Endothelial cell (in vitro differentiated cells): ENCODE measurements at regions not wholly inside any gene's neighbourhood (a gene's known extent, or its start where the extent isn't known, plus 50 kb on each side); places are given as distances from the start of the nearest gene placed in this dataset.

Experiments
- DNase-seq: peaks from one replicate; pipeline ENCODE4 v3.0.0; 2021; ENCODE audit warnings: low spot score
- H3K27ac Mint-ChIP-seq: one replicate; pipeline ENCODE4 v1.8.0; 2021; ENCODE audit warnings: mixed read lengths, inconsistent platforms; ENCODE audit not compliant: unreplicated experiment
- H3K27me3 Mint-ChIP-seq: one replicate; pipeline ENCODE4 v1.8.0; 2021; ENCODE audit warnings: mild to moderate bottlenecking, moderate library complexity, mixed read lengths, inconsistent platforms; ENCODE audit not compliant: unreplicated experiment
- H3K36me3 Mint-ChIP-seq: one replicate; pipeline ENCODE4 v1.8.0; 2021; ENCODE audit warnings: mild to moderate bottlenecking, low read depth, mixed read lengths, inconsistent platforms; ENCODE audit not compliant: unreplicated experiment
- H3K4me1 Mint-ChIP-seq: one replicate; pipeline ENCODE4 v1.8.0; 2021; ENCODE audit warnings: mild to moderate bottlenecking, mixed read lengths, inconsistent platforms; ENCODE audit not compliant: unreplicated experiment
- H3K4me3 Mint-ChIP-seq: one replicate; pipeline ENCODE4 v1.8.0; 2021; ENCODE audit warnings: mild to moderate bottlenecking, mixed read lengths, inconsistent platforms; ENCODE audit not compliant: unreplicated experiment
- H3K9me3 Mint-ChIP-seq: one replicate; pipeline ENCODE4 v1.8.0; 2021; ENCODE audit warnings: mixed read lengths, inconsistent platforms; ENCODE audit not compliant: unreplicated experiment
- CTCF ChIP-seq: fragments of 200-600 bp; sonication (generic); IDR thresholded peaks from one replicate; pipeline ENCODE4 v1.5.0; 2021; ENCODE audit warnings: antibody characterized with exemption; ENCODE audit not compliant: unreplicated experiment

DNA sequence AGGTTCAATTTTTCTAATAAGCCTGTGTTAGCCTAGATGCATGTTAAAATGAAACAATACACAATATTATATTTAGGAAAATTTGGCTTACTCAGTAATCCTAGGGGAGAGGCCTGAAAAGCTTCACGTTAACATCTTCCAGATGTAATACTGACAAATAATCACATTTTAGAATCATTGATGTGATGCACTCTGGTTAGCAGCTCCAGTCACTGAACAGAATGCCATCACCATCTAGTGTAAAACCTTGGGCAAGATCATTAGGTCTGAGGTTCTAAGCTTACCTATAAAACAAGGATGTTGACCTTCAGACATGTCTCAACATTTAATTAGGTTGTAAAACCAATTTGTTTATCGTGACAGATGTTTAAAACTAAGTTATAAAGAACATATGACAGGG is 1704.8 kb downstream of the STIM2 start:
- H3K36me3 Mint-ChIP-seq, result no peaks in the 10 kb centered on the region

DNA sequence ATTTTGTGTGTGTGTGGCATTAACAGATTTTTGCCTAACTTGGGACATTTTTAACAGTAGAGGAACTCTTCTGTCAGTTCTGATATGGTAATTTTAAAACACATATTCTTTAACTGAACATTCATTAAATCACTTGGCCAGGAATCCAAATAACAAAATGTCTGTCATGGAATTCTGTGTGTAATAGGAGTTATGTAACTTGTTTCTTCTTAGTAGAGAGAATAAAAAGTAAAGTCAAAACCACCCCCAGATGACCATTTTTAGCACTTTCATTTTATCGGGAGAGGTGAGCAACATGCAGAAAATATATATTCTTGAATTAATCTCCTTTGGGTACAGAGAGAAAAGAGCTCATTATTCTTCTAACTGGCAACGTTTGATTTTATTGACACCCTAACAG is 1740.3 kb downstream of the STIM2 start:
- no peaks in the 10 kb centered on the region for H3K36me3 Mint-ChIP-seq
- no peaks in the 10 kb centered on the region for H3K9me3 Mint-ChIP-seq
- H3K4me3 Mint-ChIP-seq, result no peak overlapping the region
- DNase-seq, result no peak
- no peaks in the 10 kb centered on the region for H3K27me3 Mint-ChIP-seq
- H3K27ac Mint-ChIP-seq, result no peak overlapping the region
- TF ChIP-seq CTCF, result no peak
- H3K4me1 Mint-ChIP-seq, result peaks cover 8% of the 10 kb centered on the region

More for the DNA sequence above, 1704.8 kb downstream of the STIM2 start:
- TF ChIP-seq CTCF, result no peak
- Mint-ChIP-seq H3K27ac (no peak overlapping the region), H3K4me3 (no peak overlapping the region), H3K27me3 (no peaks in the 10 kb centered on the region), H3K4me1 (no peaks in the 10 kb centered on the region), H3K9me3 (no peaks in the 10 kb centered on the region)
- no peak for DNase-seq

DNA sequence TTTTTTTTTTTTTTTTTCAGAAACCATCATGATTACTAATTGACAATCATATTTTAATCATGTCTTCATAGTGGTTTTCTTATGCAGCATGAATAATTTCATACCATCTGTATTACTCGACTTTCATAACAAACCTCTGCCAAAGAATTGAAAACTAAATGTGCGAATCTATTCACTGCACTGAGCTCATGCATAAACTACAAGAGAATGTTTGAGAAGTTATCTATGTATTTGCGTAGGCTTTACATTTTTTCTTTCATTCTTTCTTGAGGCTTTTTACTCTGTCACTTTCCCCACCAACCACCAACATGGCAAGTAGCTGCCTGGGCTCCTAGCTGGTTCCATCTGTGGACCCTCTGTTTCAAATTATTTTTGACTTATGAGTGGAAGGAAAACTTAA is 1761.0 kb downstream of the STIM2 start:
- Mint-ChIP-seq H3K4me3 (no peak overlapping the region), H3K4me1 (no peaks in the 10 kb centered on the region), H3K36me3 (no peaks in the 10 kb centered on the region), H3K9me3 (no peaks in the 10 kb centered on the region), H3K27me3 (no peaks in the 10 kb centered on the region), H3K27ac (no peak overlapping the region)
- DNase-seq, result no peak
- TF ChIP-seq CTCF, result no peak

DNA sequence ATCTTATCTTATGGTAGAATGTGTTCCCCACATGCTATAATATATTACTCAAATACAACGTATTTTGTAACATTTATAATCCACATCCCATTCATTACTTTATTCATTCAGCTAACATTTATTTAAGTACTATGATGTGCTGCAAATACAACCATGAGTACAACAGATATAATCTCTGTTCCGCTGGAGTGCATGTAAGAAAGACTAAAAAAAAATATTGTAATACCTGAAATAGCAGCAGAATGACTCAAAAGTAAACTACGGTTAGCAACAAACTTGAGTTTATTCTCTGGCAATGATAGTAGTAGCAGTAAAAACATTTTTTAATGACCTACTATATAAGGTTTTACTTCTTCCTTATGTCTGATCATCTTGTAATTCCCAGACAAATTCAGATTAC is 1776.3 kb downstream of the STIM2 start:
- no peak overlapping the region for H3K27ac Mint-ChIP-seq
- TF ChIP-seq CTCF, result no peak
- no peak for DNase-seq
- no peak overlapping the region for H3K4me3 Mint-ChIP-seq
- H3K36me3 Mint-ChIP-seq, result no peaks in the 10 kb centered on the region
- H3K27me3 Mint-ChIP-seq, result no peaks in the 10 kb centered on the region
- no peaks in the 10 kb centered on the region for H3K9me3 Mint-ChIP-seq
- no peaks in the 10 kb centered on the region for H3K4me1 Mint-ChIP-seq

GRCh38 chr4:28639747-28640146 is 1779.1 kb downstream of the STIM2 start:
- H3K27ac Mint-ChIP-seq, result no peak overlapping the region
- H3K27me3 Mint-ChIP-seq, result no peaks in the 10 kb centered on the region
- no peaks in the 10 kb centered on the region for H3K36me3 Mint-ChIP-seq
- no peak overlapping the region for H3K4me3 Mint-ChIP-seq
- TF ChIP-seq CTCF, result no peak
- DNase-seq, result no peak
- H3K9me3 Mint-ChIP-seq, result no peaks in the 10 kb centered on the region
- H3K4me1 Mint-ChIP-seq, result no peaks in the 10 kb centered on the region
